Endothelial cell of hepatic sinusoid (primary cell): ENCODE measurements at regions not wholly inside any gene's neighbourhood (a gene's known extent, or its start where the extent isn't known, plus 50 kb on each side); places are given as distances from the start of the nearest gene placed in this dataset.
"Not testable (repeated sequence)": the region's sequence is repeated elsewhere in the genome, so short reads cannot be mapped to it uniquely, and the experiment has no call there.

ENCODE experiments used
- in situ Hi-C: cut with HindIII; loops from 2 replicates; pipeline ENCODE4 v1.10.0; 2017; ENCODE audit warnings: low sequenced_read_pairs

DNA sequence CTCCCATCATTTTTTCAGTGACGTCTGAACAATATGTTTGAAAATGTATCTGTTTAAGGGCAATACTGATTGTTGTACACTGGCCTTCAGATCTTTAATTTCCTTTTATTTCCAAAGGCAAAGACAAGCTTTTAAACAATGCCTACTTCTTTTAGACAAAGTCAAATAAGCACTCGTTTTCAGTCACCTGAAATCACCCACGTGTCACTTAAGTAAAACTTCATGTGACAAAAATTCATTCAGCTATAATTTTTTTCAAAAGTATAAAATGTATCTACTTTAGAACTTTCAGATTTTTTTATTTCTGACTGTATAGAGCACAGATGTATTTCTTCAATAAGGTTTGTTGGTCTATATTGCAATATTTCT lies 113.5 kb upstream of the BEND6 start:
- in situ Hi-C loops: no loop called here

DNA sequence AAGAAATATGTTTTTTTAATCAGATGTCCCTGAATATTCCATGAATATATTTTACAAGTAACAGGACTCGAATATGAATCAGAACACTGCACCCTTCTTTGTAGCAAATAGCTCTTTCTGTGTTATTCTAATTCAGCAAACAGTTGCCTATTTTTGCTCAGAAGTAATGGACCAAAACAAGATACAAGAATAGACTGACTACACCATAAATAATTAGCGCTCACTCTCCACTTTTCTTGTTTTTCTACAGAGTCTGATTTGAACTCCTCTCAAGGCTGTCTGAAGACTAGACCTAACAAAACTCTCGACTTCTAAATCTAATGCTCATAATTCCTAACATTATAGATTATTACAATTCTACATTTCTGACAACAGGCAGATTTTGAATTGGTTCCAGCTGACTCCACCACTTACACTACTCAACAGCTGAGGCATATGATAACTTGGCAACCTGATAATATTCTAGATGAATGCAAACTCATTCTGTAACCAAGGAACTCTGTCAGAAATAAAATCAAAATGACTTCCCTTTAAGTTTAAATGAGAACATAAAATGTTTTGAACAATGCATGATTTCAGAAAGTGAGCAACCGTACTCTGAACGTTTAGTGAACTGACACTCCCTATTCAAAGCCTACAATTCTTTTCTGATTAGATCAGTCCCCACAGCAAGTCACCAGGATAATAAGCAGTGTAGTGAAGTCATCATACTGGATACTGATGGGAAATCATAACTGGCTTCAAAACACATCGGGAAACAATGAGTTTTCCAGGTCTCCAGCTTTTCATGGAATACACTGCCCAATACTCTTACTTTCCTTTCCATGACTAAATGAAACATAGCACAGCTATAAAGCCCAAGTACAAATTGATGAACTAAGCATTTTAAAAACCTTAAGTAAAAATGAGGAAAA lies 114.2 kb upstream of the BEND6 start:
- in situ Hi-C loops: no loop called here

DNA sequence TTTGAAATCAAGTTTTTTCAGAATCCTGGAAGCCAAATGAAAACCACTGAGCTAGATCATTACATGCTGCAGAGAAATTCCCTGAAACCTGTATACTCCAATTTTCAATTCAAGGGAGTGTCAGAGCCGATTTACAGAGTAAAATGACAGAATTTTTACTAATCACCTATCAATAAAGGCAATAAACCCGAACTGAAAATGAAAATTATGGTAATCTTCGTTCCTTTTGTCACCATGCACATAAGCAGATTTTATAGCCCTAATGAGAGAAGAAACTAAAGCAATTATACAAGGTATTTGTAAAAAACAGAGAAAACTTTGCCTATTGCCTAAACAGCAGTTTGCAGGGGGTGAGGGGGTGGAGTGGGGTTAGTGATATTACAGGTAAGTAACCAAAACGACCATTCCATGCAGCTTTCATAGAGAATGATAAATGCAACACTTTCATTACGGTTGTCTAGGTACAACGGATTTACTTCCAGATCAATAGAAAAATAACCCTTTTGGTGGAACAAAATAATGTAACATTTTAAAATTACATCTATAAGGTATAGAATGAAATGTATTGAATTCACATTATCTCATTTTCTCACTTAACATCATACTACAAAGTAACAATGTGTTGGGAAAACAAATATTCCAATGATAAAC lies 115.2 kb upstream of the BEND6 start:
- in situ Hi-C loops: no loop called here

DNA sequence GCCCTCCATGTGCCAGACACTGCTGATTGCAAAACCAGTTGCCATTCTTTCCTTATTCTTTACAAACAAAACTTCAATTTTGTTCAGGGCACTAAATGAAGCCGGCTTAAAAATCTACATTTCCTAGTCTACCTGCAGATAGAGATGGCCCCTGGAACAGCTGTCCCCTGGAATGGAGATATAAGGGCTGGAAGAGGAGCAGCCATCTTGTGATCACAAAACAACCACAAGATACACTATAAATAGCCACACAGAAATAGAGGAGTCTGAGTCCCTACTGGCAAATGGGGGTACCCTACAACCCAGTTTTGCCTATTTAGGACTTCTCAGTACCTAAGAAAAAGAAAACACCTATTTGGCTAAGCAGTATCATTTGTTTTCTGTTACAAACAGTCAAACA lies 115.9 kb upstream of the BEND6 start:
- in situ Hi-C loops: no loop called here

DNA sequence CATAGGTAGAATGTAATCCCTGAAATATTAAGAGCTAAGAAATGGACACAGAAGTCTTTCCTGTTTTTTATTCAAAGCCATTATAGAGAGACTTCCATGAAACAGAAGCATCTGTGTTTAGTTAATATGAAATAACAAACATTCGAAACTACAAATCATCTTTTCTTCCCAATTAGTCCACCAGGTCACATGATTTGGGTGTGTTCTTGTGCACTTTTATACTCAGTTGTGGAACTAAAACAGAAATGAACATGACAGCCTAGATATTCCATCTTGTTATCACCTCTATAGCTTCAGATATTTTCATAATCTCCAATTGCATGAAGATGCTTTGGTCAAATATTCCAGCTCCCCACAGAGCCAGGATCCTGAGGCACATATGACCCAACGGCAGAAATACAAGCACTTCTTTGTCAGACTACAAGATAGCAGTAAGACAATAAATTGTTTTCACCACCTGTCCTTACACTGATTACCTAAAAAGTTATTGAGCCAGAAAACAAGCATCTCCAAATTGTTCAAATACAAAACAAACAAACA lies 116.8 kb upstream of the BEND6 start:
- in situ Hi-C loops: no loop called here

DNA sequence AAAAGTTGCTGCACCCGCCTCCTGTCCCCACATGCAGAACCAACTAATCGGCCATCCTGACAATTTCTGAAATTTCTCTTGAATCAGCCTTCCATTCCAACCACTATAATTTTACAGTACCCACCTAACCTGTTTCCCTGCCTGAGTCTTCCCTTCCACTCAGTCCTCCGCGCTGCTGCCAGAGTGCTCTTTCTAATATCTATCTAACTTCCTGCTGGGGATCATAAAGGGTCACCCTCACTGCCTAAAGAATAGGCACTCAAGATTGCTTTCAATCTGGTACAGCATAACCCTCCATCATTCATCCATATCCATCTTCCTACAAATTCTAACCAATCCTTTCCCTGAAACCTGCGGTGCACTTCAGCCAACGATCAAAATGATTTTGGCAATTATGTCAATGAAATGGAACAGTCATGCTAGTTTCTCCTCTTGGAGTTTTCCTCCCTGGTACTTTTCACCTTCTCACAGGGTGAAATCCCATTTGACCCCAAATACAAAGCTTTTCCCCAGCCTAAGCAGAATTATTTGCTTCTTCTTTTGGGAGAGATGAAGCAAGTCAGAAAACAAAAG lies 117.5 kb upstream of the BEND6 start:
- in situ Hi-C loops: no loop called here

DNA sequence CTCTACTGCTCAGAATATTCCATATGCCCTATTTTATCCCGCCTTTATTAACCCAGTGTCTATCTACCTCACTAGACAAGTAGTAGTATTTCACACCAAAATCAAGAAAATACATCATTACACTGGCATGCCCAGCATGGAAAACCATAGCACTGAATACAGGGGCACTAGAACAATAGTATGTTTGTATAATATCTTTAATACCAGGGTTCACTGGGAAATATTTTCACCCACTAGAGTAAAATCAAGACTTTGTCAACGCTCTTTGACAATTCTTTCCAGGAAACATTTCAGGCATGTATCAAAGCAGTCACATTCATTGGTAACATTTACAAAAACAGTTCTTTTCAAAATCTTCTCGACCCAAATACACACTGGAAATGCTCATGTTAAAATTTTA lies 119.3 kb upstream of the BEND6 start:
- in situ Hi-C loops: no loop called here

DNA sequence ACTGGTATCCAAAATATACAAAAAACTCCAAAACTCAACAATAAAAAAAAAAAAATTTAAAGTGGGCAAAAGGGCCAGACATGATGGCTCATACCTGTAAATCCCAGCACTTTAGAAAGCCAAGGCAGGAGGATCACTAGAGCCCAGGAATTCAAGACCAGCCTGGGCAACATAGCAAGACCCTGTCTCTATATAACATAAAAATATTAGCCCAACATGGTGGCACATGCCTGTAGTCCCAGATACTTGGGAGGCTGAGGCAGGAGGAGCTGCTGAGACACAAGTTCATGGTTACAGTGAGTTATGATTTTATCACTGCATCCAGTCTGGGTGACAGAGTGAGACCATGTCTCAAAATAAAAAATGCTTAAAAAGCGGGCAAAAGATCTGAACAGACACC lies 121.0 kb upstream of the BEND6 start:
- in situ Hi-C loops: no loop called here

DNA sequence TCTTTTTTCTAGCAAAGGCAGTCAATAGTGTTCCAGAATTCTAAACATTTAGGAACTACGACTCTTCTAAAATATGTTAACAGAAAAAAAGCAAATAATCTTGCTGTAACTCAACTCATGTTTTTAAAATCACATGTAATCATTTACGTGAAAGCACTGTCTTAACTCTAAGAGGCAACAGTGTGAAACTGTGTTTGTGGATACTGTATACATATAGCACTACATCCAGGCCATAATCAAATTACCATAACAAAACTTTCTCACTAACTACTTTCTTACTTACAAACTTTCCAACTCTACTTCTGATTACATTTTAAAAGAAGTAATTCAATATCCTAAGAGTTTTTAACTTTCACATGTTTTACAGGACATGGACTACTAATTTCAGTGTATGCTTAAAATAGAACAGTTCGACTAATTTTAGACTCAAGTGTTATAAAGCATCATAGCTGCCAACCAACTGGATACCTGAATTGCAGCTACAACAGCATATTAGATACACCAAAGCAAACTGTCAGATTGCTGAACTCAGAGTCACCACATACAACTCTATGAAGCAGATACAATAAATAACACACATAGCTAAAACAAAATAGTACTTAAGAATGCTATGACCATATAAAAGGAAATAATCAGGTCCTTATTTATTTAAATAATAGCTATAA lies 121.6 kb upstream of the BEND6 start:
- in situ Hi-C loops: no loop called here

DNA sequence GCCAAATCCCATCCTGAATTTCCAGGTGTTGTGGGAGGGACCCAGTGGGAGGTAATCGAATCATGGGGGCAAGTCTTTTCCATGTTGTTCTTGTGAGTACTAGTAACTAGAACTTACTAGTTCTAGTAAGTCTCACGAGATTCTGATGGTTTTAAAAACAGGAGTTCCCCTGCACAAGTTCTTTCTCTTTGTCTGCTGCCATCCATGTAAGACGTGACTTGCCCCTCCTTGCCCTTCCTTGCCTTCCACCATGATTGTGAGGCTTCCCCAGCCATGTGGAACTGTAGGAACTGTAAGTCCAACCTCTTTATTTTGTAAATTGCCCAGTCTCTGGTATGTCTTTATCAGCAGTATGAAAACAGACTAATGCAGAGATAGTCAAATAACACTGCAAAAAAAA lies 122.7 kb upstream of the BEND6 start:
- in situ Hi-C loops: no loop called here

DNA sequence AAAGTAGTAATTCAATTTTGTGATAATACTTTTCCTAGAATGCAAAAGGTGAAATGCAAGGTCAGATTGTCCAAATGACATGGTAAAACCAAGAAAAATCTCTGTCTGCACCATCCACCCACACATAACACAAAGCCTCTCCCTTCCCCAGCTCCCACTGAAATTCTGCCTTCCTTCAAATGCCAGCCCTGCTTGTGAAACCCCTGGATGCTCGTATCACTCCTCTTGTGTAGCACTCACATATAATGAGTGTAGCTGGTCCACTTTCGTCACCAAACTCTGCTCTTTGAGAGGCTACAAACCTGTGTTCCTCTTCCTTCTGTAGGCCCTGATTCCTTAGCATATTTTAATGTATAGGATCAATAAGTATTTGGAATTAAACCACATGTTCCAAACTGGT lies 123.6 kb upstream of the BEND6 start:
- in situ Hi-C loops: no loop called here

DNA sequence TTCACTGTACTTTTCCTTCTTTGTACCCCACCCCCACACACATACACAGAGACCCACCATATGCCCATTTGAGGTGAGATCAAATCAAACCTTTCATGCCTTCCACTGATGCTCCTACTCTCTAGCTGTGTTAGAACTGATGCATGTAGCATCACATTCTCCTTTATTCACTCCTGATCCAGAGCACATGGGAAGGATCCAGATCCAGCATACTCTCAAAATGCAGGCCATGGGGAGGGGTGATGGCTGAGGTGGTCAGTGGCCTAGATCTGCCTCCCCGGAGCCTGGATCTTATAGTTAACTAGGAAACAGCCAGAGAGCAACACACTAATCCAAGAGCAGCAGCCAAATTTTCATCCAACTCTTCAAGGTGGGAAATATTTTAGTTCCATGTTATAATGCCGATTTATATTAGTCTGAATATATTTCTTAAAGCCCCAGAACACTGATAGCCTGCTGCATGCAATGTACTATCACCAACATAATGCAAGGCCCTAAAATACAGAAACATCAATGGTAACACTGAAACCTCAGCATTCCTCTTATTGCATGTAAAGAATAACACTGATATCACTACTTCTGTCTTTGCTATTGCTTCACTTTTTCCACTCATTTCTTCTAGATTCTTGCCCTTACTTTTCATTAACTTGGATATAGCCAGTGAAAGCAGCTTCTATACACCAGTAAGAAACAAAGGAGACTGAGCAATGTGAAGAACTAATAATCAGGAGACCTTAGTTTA lies 126.8 kb upstream of the BEND6 start:
- in situ Hi-C loops: no loop called here

DNA sequence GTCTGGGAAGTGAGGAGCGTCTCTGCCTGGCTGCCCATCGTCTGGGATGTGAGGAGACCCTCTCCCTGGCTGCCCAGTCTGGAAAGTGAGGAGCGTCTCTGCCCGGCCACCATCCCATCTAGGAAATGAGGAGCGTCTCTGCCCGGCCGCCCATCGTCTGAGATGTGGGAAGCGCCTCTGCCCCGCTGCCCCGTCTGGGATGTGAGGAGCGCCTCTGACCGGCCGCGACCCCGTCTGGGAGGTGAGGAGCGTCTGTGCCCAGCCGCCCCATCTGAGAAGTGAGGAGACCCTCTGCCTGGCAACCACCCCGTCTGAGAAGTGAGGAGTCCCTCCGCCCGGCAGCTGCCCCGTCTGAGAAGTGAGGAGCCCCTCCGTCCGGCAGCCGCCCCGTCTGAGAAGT lies 130.5 kb upstream of the BEND6 start:
- in situ Hi-C loops: not testable (repeated sequence)

DNA sequence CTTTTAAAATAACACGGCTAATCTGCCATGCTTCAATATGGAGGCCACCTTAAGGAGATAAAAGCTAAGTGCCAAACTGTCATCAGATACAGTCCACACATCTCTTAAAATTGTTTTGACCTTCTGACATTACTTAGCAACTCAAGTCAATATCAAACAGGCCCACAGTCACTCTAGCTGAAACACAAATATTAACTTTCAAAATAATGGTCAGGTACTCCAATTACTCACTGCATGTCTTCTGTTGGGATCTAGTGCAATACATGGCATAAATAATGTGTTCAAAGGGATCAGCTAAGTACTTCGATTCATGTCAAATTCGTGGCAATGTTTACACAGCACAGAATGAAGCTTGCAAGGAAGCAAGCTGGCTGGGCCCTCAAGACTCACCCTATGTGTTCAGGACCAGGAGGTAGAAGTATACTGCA lies 133.9 kb upstream of the BEND6 start:
- in situ Hi-C loops: no loop called here

DNA sequence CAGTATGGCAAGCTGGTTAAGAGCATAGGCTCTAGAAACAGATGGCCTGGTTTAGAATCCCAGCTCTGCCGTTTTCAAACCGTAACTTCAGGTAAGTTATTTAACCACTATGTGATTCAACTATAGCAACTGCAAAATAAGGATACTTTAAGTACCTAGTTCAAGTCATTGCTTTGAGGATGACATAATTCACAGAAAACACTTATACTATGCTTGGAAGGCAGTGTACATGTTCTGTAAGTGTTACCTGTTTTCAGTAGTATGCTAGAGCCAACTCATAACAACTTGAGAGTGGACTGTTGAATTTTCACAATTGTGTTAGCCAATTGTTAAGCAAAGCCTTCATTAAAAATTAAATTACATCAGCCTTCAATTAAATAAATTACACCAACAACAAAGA lies 134.8 kb upstream of the BEND6 start:
- in situ Hi-C loops: no loop called here

DNA sequence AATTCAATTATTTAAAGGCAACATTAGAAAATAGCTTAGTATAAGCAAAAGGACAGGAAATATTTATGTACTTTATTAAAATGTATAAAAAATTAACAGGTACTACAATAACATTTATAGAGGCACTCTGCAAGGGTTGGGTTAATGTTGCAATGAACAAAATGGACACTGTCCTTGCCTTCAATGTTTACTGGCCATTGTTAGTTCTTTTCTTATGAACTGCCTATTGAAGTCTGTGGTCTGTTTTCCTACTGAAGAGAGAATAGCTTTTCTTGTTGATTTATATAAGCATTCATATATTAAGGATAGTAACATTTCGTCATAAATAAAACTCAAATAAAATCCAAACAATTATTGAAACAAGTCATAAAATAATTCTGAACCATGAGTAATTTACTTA lies 135.3 kb upstream of the BEND6 start:
- in situ Hi-C loops: loop anchor here (5.0 kb wide), 1 partner anchor 92 kb away; no protein-coding TSS in a partner anchor

DNA sequence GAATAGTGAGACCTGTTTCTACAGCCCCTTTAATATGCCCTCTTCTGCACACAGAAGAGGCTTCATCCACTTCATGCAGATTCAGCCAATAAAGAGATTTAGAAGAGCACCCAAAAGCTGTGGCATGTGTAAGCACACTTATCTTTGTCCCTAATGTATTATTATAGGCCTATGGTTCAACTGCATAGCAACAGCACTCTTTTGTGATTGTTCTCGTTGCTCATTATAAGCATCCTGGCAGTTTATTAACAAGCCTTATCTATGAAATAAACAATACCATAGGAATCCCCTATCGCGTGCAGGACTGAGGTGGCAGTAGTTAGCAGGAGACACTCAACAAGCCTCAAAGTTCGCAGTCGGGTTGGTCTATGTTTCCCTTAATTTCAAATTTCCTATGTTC lies 138.5 kb upstream of the BEND6 start:
- in situ Hi-C loops: loop anchor here (5.0 kb wide), 1 partner anchor 89 kb away; no protein-coding TSS in a partner anchor

DNA sequence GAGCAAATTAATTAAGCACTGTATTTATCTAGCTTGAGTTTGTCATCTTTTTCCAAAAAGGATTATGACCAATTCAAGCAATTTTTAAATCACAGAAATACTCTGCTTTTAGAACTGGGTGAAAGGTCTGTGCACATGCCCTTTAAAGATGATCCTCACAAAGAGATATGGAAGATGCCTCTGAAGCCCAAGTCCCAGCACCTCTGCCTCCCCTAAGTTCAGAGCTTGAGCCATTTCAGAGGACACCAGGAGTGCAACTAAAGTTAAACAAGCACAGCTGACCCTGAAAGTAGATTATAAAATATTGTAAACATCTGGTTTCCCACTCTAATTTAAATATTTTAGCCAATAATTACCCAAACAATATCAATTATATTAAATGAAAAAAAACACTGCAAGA lies 139.5 kb upstream of the BEND6 start:
- in situ Hi-C loops: loop anchor here (5.0 kb wide), 1 partner anchor 88 kb away; no protein-coding TSS in a partner anchor

DNA sequence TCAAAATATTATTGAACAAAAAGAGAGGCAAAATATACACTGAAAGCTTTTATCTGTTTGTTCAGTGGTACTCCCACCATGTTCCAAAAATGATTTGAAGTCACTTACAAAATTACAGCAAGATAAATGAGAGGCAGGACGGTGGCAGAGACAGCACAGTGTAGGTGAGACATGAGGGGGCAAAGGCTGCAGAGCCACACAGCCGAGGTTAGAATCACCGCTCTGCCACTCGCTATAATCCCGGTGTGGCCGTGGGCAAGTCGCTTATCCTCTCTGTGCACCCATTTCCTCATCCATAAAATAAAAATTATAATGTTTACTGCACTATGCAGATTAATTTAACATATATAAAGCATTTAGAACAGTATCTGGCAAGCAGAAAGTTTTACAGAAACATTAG lies 140.1 kb upstream of the BEND6 start:
- in situ Hi-C loops: loop anchor here (5.0 kb wide), 1 partner anchor 88 kb away; no protein-coding TSS in a partner anchor

DNA sequence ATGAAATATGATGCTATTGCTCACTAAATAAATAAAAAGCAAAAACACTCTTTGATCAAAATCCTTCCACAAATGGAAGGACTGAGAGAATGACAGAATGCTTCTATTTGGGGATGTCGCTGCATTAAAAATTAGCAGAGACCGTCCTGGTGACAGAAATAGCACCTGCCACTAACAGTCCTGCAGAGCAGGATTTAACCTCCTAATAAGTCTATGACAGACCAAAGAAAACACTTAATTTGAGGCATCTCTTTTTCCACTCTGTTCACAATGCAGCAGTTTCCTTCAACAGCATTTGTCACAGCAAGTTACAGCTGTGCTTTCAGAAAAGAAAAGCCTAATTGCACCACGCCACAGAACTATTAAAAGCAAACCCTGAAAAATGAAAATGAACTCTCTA lies 140.6 kb upstream of the BEND6 start:
- in situ Hi-C loops: no loop called here
